CD14-positive monocyte (primary cell): ENCODE measurements at regions not wholly inside any gene's neighbourhood (a gene's known extent, or its start where the extent isn't known, plus 50 kb on each side); places are given as distances from the start of the nearest gene placed in this dataset.

Experiments used
- DNase-seq, 3 donors: peaks; one replicate each; pipeline ENCODE4 v3.0.0-alpha.2; 2011 to 2022
- H2AFZ ChIP-seq: 2 replicates; pipeline ENCODE4 v1.6.0; 2012; ENCODE audit warnings: mild to moderate bottlenecking, low read depth, low read length, inconsistent platforms; ENCODE audit not compliant: insufficient read depth, poor library complexity, severe bottlenecking
- H3K27ac ChIP-seq, 2 donors: 1 replicate in 1 of 2; 2 replicates in 1 of 2; pipeline ENCODE4 v1.5.1; 2012 to 2013; ENCODE audit warnings: low read length in 2 of 2, control low read depth in 1 of 2, inconsistent platforms in 1 of 2, low read depth in 1 of 2, mild to moderate bottlenecking in 1 of 2
- H3K27me3 ChIP-seq, 2 donors: one replicate each; pipeline versions ENCODE4 v1.6.0 to v1.6.1; 2011 to 2013; ENCODE audit warnings: low read length in 2 of 2; ENCODE audit not compliant: control insufficient read depth in 2 of 2, insufficient read depth in 2 of 2
- H3K36me3 ChIP-seq, 2 donors: replicated peaks in 1 of 2; 1 replicate in 1 of 2; 2 replicates in 1 of 2; pipeline versions ENCODE4 v1.5.1 to v1.6.1; 2012 to 2013; ENCODE audit warnings: low read length in 2 of 2, control low read depth in 1 of 2, inconsistent platforms in 1 of 2, mild to moderate bottlenecking in 1 of 2; ENCODE audit not compliant: insufficient read depth in 2 of 2, control insufficient read depth in 1 of 2
- H3K4me1 ChIP-seq, 2 donors: 1 replicate in 1 of 2; 2 replicates in 1 of 2; pipeline versions ENCODE4 v1.5.1 to v1.6.1; 2012 to 2013; ENCODE audit warnings: low read length in 2 of 2, control low read depth in 1 of 2, inconsistent platforms in 1 of 2, mild to moderate bottlenecking in 1 of 2, moderate library complexity in 1 of 2; ENCODE audit not compliant: insufficient read depth in 2 of 2, control insufficient read depth in 1 of 2
- H3K4me2 ChIP-seq: replicated peaks from 2 replicates; pipeline ENCODE3; 2012; ENCODE audit warnings: low read length, moderate library complexity, mild to moderate bottlenecking; ENCODE audit not compliant: poor library complexity, severe bottlenecking; ENCODE audit errors: extremely low read depth
- H3K4me3 ChIP-seq, 3 experiments: fragments of 200-600 bp in 1 of 3; sonication (generic) in 1 of 3; replicated peaks in 1 of 3; 1 replicate in 2 of 3; 2 replicates in 1 of 3; pipeline ENCODE4 v1.5.1; 2011 to 2013; ENCODE audit warnings: low read length in 3 of 3, mild to moderate bottlenecking in 3 of 3, control low read depth in 2 of 3, low read depth in 2 of 3, inconsistent platforms in 1 of 3, moderate library complexity in 1 of 3
- H3K79me2 ChIP-seq: 2 replicates; pipeline ENCODE4 v1.6.0; 2012; ENCODE audit warnings: mild to moderate bottlenecking, control low read depth, inconsistent platforms, low read length, moderate library complexity; ENCODE audit not compliant: insufficient read depth
- H3K9ac ChIP-seq: 2 replicates; pipeline ENCODE4 v1.6.0; 2017; ENCODE audit warnings: low read length, mild to moderate bottlenecking; ENCODE audit not compliant: insufficient read depth, poor library complexity, severe bottlenecking
- H3K9me3 ChIP-seq, 2 donors: replicated peaks in 1 of 2; 1 replicate in 1 of 2; 2 replicates in 1 of 2; pipeline versions ENCODE4 v1.5.1 to v1.6.1; 2012 to 2013; ENCODE audit warnings: low read length in 2 of 2, control low read depth in 1 of 2; ENCODE audit not compliant: control insufficient read depth in 1 of 2, insufficient read depth in 1 of 2
- H4K20me1 ChIP-seq: 2 replicates; pipeline ENCODE4 v1.6.0; 2012; ENCODE audit warnings: mild to moderate bottlenecking, low read length, control low read depth, moderate library complexity; ENCODE audit not compliant: insufficient read depth
- H3K27ac Mint-ChIP-seq, 7 donors: one replicate each; pipeline ENCODE4 v1.8.0; 2020; ENCODE audit warnings: mild to moderate bottlenecking in 7 of 7, mixed read lengths in 7 of 7, moderate library complexity in 6 of 7, inconsistent platforms in 2 of 7
- H3K27me3 Mint-ChIP-seq, 3 donors: one replicate each; pipeline ENCODE4 v1.8.0; 2021 to 2022; ENCODE audit warnings: low read depth in 3 of 3, mild to moderate bottlenecking in 3 of 3, mixed read lengths in 3 of 3, moderate library complexity in 3 of 3, inconsistent platforms in 1 of 3
- H3K36me3 Mint-ChIP-seq, 2 donors: one replicate each; pipeline ENCODE4 v1.8.0; 2020; ENCODE audit warnings: mixed read lengths in 2 of 2, inconsistent platforms in 1 of 2, mild to moderate bottlenecking in 1 of 2
- H3K4me1 Mint-ChIP-seq: one replicate; pipeline ENCODE4 v1.8.0; 2020; ENCODE audit warnings: mild to moderate bottlenecking, mixed read lengths
- H3K4me3 Mint-ChIP-seq, 2 donors: one replicate each; pipeline ENCODE4 v1.8.0; 2020; ENCODE audit warnings: mild to moderate bottlenecking in 2 of 2, mixed read lengths in 2 of 2, moderate library complexity in 1 of 2
- H3K9me3 Mint-ChIP-seq, 7 donors: one replicate each; pipeline ENCODE4 v1.8.0; 2020 to 2022; ENCODE audit warnings: mixed read lengths in 7 of 7, mild to moderate bottlenecking in 6 of 7, moderate library complexity in 6 of 7, inconsistent platforms in 2 of 7
- CTCF ChIP-seq: fragments of 200-600 bp; IDR thresholded peaks from one replicate; pipeline ENCODE4 v1.8.0; 2022; ENCODE audit warnings: antibody characterized with exemption, mild to moderate bottlenecking
- WGBS: methylation state at CpG from one replicate; pipeline ENCODE4 v1.1.5; 2013; ENCODE audit warnings: missing lambda C conversion rate; ENCODE audit not compliant: insufficient coverage; 5-methylcytosine and 5-hydroxymethylcytosine counted together
- intact Hi-C, 2 donors: fragments of 100-400 bp; cut with micrococcal nuclease; formaldehyde crosslinking; loops; one replicate each; pipeline versions ENCODE4 v1.15.0 to v1.15.1; 2023

DNA sequence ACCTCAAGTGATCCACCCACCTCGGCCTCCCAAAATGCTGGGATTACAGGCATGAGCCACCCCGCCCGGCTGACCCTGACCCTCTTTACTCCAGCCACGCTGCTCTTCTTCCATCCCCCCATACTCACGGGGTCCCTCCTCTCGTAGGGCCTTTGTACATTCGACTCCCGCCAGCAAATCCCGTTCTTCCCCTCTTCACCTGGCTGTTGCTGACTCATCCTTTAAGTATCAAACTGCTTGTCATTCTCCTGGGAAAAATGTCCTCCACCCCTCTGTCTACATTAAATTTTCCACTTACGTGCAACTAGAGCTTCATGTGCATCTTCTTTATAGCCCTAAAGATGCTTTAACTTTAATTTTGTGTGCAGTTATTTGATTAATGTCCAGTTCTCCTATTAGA, 203.1 kb downstream of the OPA1 start:
- H3K9me3 ChIP-seq = no peaks in the 10 kb centered on the region
- no peaks in the 10 kb centered on the region for H3K36me3 ChIP-seq
- 96% methylated on average over 9 of the region's 10 CpGs for WGBS
- no peak overlapping the region for H2AFZ ChIP-seq
- no peaks in the 10 kb centered on the region for H4K20me1 ChIP-seq
- no peak overlapping the region for H3K27ac ChIP-seq
- intact Hi-C loops = no loop called here
- Mint-ChIP-seq H3K4me1 (peaks cover 3% of the 10 kb centered on the region), H3K27ac (no peak overlapping the region), H3K9me3 (peaks cover 0 to 2% (median 0%) of the 10 kb centered on the region in 7 donors), H3K4me3 (no peak overlapping the region), H3K27me3 (peaks cover 9 to 22% (median 12%) of the 10 kb centered on the region in 3 donors), H3K36me3 (no peaks in the 10 kb centered on the region)
- H3K27me3 ChIP-seq = no peaks in the 10 kb centered on the region
- DNase-seq = no peak
- no peak overlapping the region for H3K9ac ChIP-seq
- no peaks in the 10 kb centered on the region for H3K4me1 ChIP-seq
- no peak for TF ChIP-seq CTCF
- no peak overlapping the region for H3K4me2 ChIP-seq
- no peaks in the 10 kb centered on the region for H3K79me2 ChIP-seq
- no peak overlapping the region for H3K4me3 ChIP-seq

- DNase-seq = no peak
- Mint-ChIP-seq H3K9me3 (peaks cover 0 to 2% (median 0%) of the 10 kb centered on the region in 7 donors), H3K4me3 (no peak overlapping the region), H3K27ac (no peak overlapping the region), H3K36me3 (no peaks in the 10 kb centered on the region), H3K4me1 (peaks cover 3% of the 10 kb centered on the region), H3K27me3 (peaks cover 9 to 20% (median 10%) of the 10 kb centered on the region in 3 donors)
- Histone ChIP-seq H3K9me3 (no peaks in the 10 kb centered on the region), H2AFZ (no peak overlapping the region), H3K4me2 (no peak overlapping the region), H3K4me3 (no peak overlapping the region), H3K4me1 (no peaks in the 10 kb centered on the region), H4K20me1 (no peaks in the 10 kb centered on the region), H3K36me3 (no peaks in the 10 kb centered on the region), H3K27me3 (no peaks in the 10 kb centered on the region), H3K9ac (no peak overlapping the region), H3K79me2 (no peaks in the 10 kb centered on the region), H3K27ac (no peak overlapping the region)
- intact Hi-C loops = no loop called here
- TF ChIP-seq CTCF = no peak
- WGBS = 43% methylated on average over 1 of the region's 5 CpGs
Observed at GRCh38 chr3:193797566-193797965, 204.6 kb downstream of the OPA1 start.
